Naive thymus-derived CD4-positive, alpha-beta T cell (primary cell): ENCODE measurements at regions not wholly inside any gene's neighbourhood (a gene's known extent, or its start where the extent isn't known, plus 50 kb on each side); places are given as distances from the start of the nearest gene placed in this dataset.
A peak's percentile ranks its signal among the peaks of the same experiment; 100 is the strongest.

ENCODE experiments used
- ATAC-seq: fragments of 150-1000 bp; cut with Tn5 transposase; 2 replicates; pipeline ENCODE4 v1.10.0; 2021; ENCODE audit warnings: mild to moderate bottlenecking, moderate library complexity
- CTCF ChIA-PET: fragments of 350-600 bp; sonication (Branson Sonifier 250); formaldehyde crosslinking; loops from one replicate; lab custom pipeline; 2021; ENCODE audit warnings: antibody characterized with exemption; lab: Charles Lee
- POLR2A ChIA-PET: fragments of 350-600 bp; sonication (Branson Sonifier 250); formaldehyde crosslinking; loops from one replicate; lab custom pipeline; 2021; ENCODE audit warnings: antibody characterized with exemption, inconsistent platforms; lab: Charles Lee
- DNase-seq, 9 donors: peaks; one replicate each; pipeline versions ENCODE4 v3.0.0 to v3.0.0-alpha.2; 2020 to 2022; ENCODE audit warnings: mixed read lengths in 1 of 9
- H3K27ac ChIP-seq: one replicate; pipeline ENCODE4 v1.7.0; 2013; ENCODE audit warnings: mild to moderate bottlenecking, low read depth, low read length, moderate library complexity
- H3K27me3 ChIP-seq, 2 donors: one replicate each; pipeline ENCODE4 v1.7.0; 2013; ENCODE audit warnings: low read length in 2 of 2, mild to moderate bottlenecking in 2 of 2, moderate library complexity in 2 of 2; ENCODE audit not compliant: control insufficient read depth in 2 of 2, insufficient read depth in 2 of 2
- H3K36me3 ChIP-seq, 3 experiments: 1 replicate in 2 of 3; 2 replicates in 1 of 3; pipeline ENCODE4 v1.7.0; 2013; ENCODE audit warnings: low read length in 3 of 3, mild to moderate bottlenecking in 3 of 3, moderate library complexity in 1 of 3; ENCODE audit not compliant: insufficient read depth in 3 of 3, control insufficient read depth in 2 of 3
- H3K4me1 ChIP-seq, 2 donors: one replicate each; pipeline ENCODE4 v1.7.0; 2013; ENCODE audit warnings: low read length in 2 of 2, mild to moderate bottlenecking in 2 of 2, moderate library complexity in 1 of 2; ENCODE audit not compliant: control insufficient read depth in 2 of 2, insufficient read depth in 2 of 2
- H3K4me3 ChIP-seq: 2 replicates; pipeline ENCODE4 v1.7.0; 2013; ENCODE audit warnings: mild to moderate bottlenecking, low read length
- H3K9me3 ChIP-seq, 3 experiments: 1 replicate in 2 of 3; 2 replicates in 1 of 3; pipeline ENCODE4 v1.7.0; 2013; ENCODE audit warnings: low read length in 3 of 3; ENCODE audit not compliant: control insufficient read depth in 2 of 3
- H3K27ac Mint-ChIP-seq, 9 donors: one replicate each; pipeline ENCODE4 v1.8.0; 2020 to 2022; ENCODE audit warnings: mixed read lengths in 9 of 9, mild to moderate bottlenecking in 8 of 9, moderate library complexity in 5 of 9, inconsistent platforms in 2 of 9
- H3K27me3 Mint-ChIP-seq, 5 donors: one replicate each; pipeline ENCODE4 v1.8.0; 2021 to 2022; ENCODE audit warnings: mixed read lengths in 5 of 5, mild to moderate bottlenecking in 1 of 5
- H3K36me3 Mint-ChIP-seq, 5 donors: one replicate each; pipeline ENCODE4 v1.8.0; 2020 to 2022; ENCODE audit warnings: mixed read lengths in 5 of 5, mild to moderate bottlenecking in 3 of 5, inconsistent platforms in 1 of 5
- H3K4me1 Mint-ChIP-seq, 7 donors: one replicate each; pipeline ENCODE4 v1.8.0; 2020 to 2022; ENCODE audit warnings: mixed read lengths in 7 of 7, mild to moderate bottlenecking in 3 of 7, inconsistent platforms in 1 of 7
- H3K4me3 Mint-ChIP-seq, 10 donors: one replicate each; pipeline ENCODE4 v1.8.0; 2020 to 2022; ENCODE audit warnings: mild to moderate bottlenecking in 10 of 10, mixed read lengths in 10 of 10, moderate library complexity in 6 of 10, inconsistent platforms in 2 of 10
- H3K9me3 Mint-ChIP-seq, 11 donors: one replicate each; pipeline ENCODE4 v1.8.0; 2020 to 2022; ENCODE audit warnings: mixed read lengths in 11 of 11, mild to moderate bottlenecking in 4 of 11, inconsistent platforms in 1 of 11, moderate library complexity in 1 of 11
- intact Hi-C, 2 donors: fragments of 100-400 bp; cut with micrococcal nuclease; formaldehyde crosslinking; loops; one replicate each; pipeline ENCODE4 v1.15.1; 2023

GRCh38 chr5:2148312-2149194 is 265.8 kb upstream of the IRX4 start:
- no peak for ATAC-seq
- intact Hi-C loops: no loop called here
- POLR2A ChIA-PET: no interaction called here
- Mint-ChIP-seq H3K4me3 (no peak overlapping the region), H3K36me3 (no peaks in the 10 kb centered on the region), H3K27ac (no peak overlapping the region), H3K27me3 (peaks cover 0 to 19% (median 7%) of the 10 kb centered on the region in 5 donors), H3K9me3 (peaks cover 0 to 6% (median 3%) of the 10 kb centered on the region in 11 donors), H3K4me1 (no peaks in the 10 kb centered on the region)
- Histone ChIP-seq H3K9me3 (no peaks in the 10 kb centered on the region), H3K4me1 (no peaks in the 10 kb centered on the region), H3K27ac (no peak overlapping the region), H3K27me3 (no peaks in the 10 kb centered on the region), H3K4me3 (no peak overlapping the region), H3K36me3 (no peaks in the 10 kb centered on the region)
- CTCF ChIA-PET: no interaction called here
- DNase-seq: no peak

GRCh38 chr5:2147504-2148311 is 265.0 kb upstream of the IRX4 start:
- H3K36me3 Mint-ChIP-seq: no peaks in the 10 kb centered on the region
- Histone ChIP-seq H3K4me3 (no peak overlapping the region), H3K27ac (no peak overlapping the region), H3K4me1 (no peaks in the 10 kb centered on the region), H3K9me3 (no peaks in the 10 kb centered on the region), H3K36me3 (no peaks in the 10 kb centered on the region), H3K27me3 (no peaks in the 10 kb centered on the region)
- H3K27me3 Mint-ChIP-seq: peaks cover 0 to 19% (median 7%) of the 10 kb centered on the region in 5 donors
- DNase-seq (no peak), ATAC-seq (no peak)
- no peak overlapping the region for H3K27ac Mint-ChIP-seq
- H3K9me3 Mint-ChIP-seq: peaks cover 0 to 6% (median 3%) of the 10 kb centered on the region in 11 donors
- no peaks in the 10 kb centered on the region for H3K4me1 Mint-ChIP-seq
- no peak overlapping the region for H3K4me3 Mint-ChIP-seq
- ChIA-PET CTCF (no interaction called here), POLR2A (no interaction called here)
- intact Hi-C loops: no loop called here

- POLR2A ChIA-PET: no interaction called here
- Histone ChIP-seq H3K36me3 (no peaks in the 10 kb centered on the region), H3K4me3 (no peak overlapping the region), H3K9me3 (no peaks in the 10 kb centered on the region), H3K27me3 (no peaks in the 10 kb centered on the region), H3K4me1 (no peaks in the 10 kb centered on the region), H3K27ac (no peak overlapping the region)
- Mint-ChIP-seq H3K27me3 (peaks cover 0 to 32% (median 10%) of the 10 kb centered on the region in 5 donors), H3K27ac (no peak overlapping the region), H3K4me1 (no peaks in the 10 kb centered on the region), H3K4me3 (no peak overlapping the region), H3K36me3 (peaks cover 0 to 4% (median 0%) of the 10 kb centered on the region in 5 donors), H3K9me3 (peaks cover 0 to 2% (median 0%) of the 10 kb centered on the region in 11 donors)
- intact Hi-C loops: no loop called here
- CTCF ChIA-PET: no interaction called here
- ATAC-seq (no peak), DNase-seq (no peak)
Observed at GRCh38 chr5:2143646-2144353, 261.1 kb upstream of the IRX4 start.

DNA sequence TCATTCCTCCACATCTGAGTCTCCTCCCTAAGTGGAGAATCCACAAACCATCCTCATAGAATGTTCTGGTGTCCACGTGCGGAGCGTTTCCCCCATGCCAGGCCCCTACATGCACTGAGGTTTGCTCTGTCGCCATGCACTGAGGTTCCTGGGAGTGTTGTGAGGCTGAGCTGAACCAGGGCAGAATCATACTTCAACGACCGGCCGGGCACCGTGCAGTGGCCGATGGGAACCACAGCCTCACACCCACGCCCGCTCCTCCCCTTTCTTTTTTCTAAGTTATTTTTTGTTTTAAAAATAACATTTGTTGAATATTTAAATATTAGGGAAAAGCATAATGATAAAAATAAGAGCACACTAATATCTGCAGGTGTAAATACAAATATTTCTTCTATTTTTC is 260.4 kb upstream of the IRX4 start:
- Histone ChIP-seq H3K27me3 (no peaks in the 10 kb centered on the region), H3K4me1 (no peaks in the 10 kb centered on the region), H3K27ac (no peak overlapping the region), H3K9me3 (no peaks in the 10 kb centered on the region), H3K36me3 (no peaks in the 10 kb centered on the region), H3K4me3 (no peak overlapping the region)
- no peak overlapping the region for H3K27ac Mint-ChIP-seq
- peaks cover 0 to 39% (median 10%) of the 10 kb centered on the region in 5 donors for H3K27me3 Mint-ChIP-seq
- no peak overlapping the region for H3K4me3 Mint-ChIP-seq
- ChIA-PET CTCF (no interaction called here), POLR2A (no interaction called here)
- H3K9me3 Mint-ChIP-seq: peaks cover 0 to 2% (median 0%) of the 10 kb centered on the region in 11 donors
- intact Hi-C loops: no loop called here
- ATAC-seq (no peak), DNase-seq (no peak)
- peaks cover 0 to 4% (median 0%) of the 10 kb centered on the region in 5 donors for H3K36me3 Mint-ChIP-seq
- H3K4me1 Mint-ChIP-seq: no peaks in the 10 kb centered on the region

GRCh38 chr5:2142456-2142954 is 259.8 kb upstream of the IRX4 start:
- ATAC-seq: no peak
- Histone ChIP-seq H3K27ac (no peak overlapping the region), H3K4me1 (no peaks in the 10 kb centered on the region), H3K36me3 (no peaks in the 10 kb centered on the region), H3K9me3 (no peaks in the 10 kb centered on the region), H3K4me3 (no peak overlapping the region), H3K27me3 (no peaks in the 10 kb centered on the region)
- intact Hi-C loops: no loop called here
- peaks cover 0 to 4% (median 0%) of the 10 kb centered on the region in 5 donors for H3K36me3 Mint-ChIP-seq
- ChIA-PET POLR2A (no interaction called here), CTCF (no interaction called here)
- H3K27me3 Mint-ChIP-seq: peaks cover 0 to 44% (median 12%) of the 10 kb centered on the region in 5 donors
- no peak overlapping the region for H3K4me3 Mint-ChIP-seq
- no peaks in the 10 kb centered on the region for H3K4me1 Mint-ChIP-seq
- peaks cover 0 to 2% (median 0%) of the 10 kb centered on the region in 11 donors for H3K9me3 Mint-ChIP-seq
- DNase-seq: no peak
- H3K27ac Mint-ChIP-seq: no peak overlapping the region

DNA sequence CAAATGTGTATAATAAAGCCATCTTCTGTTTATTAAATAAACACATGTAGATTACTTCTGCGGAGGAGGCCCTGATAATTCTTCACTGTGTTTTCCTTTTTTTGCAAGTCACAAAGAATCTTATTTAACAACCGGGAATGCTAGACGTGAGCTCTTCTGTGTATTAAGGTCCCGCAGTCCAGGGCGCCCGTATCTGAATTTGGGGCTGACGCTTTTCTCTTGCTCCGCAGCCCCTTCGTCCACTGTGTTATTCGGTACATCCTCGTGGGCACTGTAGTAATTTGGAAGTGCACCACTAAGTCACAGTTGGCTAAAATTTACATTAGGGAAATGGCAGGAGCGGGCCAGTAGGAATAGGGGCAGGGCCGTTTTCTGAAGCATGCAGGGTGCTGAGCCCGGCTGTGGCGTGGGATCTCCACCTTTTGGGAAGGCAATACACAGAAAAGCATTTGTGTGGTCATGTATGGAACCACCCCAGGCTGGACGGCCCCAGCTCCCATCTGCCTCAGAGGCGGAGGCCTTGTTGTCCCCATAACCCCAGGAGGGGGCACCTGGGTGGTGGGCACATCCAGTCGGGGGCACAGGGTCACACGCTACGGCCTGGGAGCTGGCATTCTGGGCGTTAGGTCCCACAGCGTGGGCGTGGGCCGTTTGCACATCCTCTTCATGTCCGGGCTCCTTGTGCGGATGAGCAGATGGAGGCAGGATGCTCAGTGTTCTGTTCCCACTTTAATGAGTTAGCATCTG is 258.7 kb upstream of the IRX4 start:
- no peaks in the 10 kb centered on the region for H3K36me3 ChIP-seq
- peak overlapping the region in 1 of 10 donors; percentile 12 for H3K4me3 Mint-ChIP-seq
- no peaks in the 10 kb centered on the region for H3K4me1 Mint-ChIP-seq
- no peak overlapping the region for H3K27ac Mint-ChIP-seq
- intact Hi-C loops: no loop called here
- POLR2A ChIA-PET: no interaction called here
- no peak overlapping the region for H3K27ac ChIP-seq
- no peak for DNase-seq
- H3K9me3 ChIP-seq: no peaks in the 10 kb centered on the region
- H3K4me1 ChIP-seq: no peaks in the 10 kb centered on the region
- H3K36me3 Mint-ChIP-seq: peaks cover 0 to 4% (median 0%) of the 10 kb centered on the region in 5 donors
- peaks cover 0 to 53% (median 12%) of the 10 kb centered on the region in 5 donors for H3K27me3 Mint-ChIP-seq
- H3K4me3 ChIP-seq: no peak overlapping the region
- no peaks in the 10 kb centered on the region for H3K27me3 ChIP-seq
- peaks cover 0 to 2% (median 0%) of the 10 kb centered on the region in 11 donors for H3K9me3 Mint-ChIP-seq
- CTCF ChIA-PET: no interaction called here
- no peak for ATAC-seq
